Suprapubic skin (tissue), 4 donors: ENCODE measurements at regions not wholly inside any gene's neighbourhood (a gene's known extent, or its start where the extent isn't known, plus 50 kb on each side); places are given as distances from the start of the nearest gene placed in this dataset.

Experiments
- CTCF ChIP-seq, 2 donors: fragments of 200-600 bp in 1 of 2; fragments of 450-650 bp in 1 of 2; sonication (generic) in 1 of 2; IDR thresholded peaks; one replicate each; pipeline ENCODE4 v1.5.1; 2016 to 2019; ENCODE audit warnings: antibody characterized with exemption in 2 of 2, mild to moderate bottlenecking in 1 of 2, moderate library complexity in 1 of 2
- POLR2A ChIP-seq, 2 donors: fragments of 450-650 bp; IDR thresholded peaks; one replicate each; pipeline ENCODE4 v1.6.1; 2017; ENCODE audit warnings: antibody characterized with exemption in 2 of 2, mild to moderate bottlenecking in 2 of 2, moderate library complexity in 2 of 2
- POLR2AphosphoS5 ChIP-seq, 3 donors: sonication (generic); formaldehyde crosslinking; IDR thresholded peaks; one replicate each; pipeline ENCODE4 v1.6.1; 2017; ENCODE audit warnings: antibody characterized with exemption in 3 of 3

- TF ChIP-seq CTCF (IDR thresholded peaks at IDR 0.05) (no peak), POLR2AphosphoS5 (IDR thresholded peaks at IDR 0.05) (no peak), POLR2A (IDR thresholded peaks at IDR 0.05) (no peak)
Measured at GRCh38 chr3:72538070-72538745, 310.0 kb downstream of the SHQ1 start.
